ENCODE measurements at regions not wholly inside any gene's neighbourhood (a gene's known extent, or its start where the extent isn't known, plus 50 kb on each side); places are given as distances from the start of the nearest gene placed in this dataset.

GRCh38 chr2:16746833-16747232 is 81.2 kb upstream of the CYRIA start:
- Histone ChIP-seq H3K27me3 (ENCODE audit: insufficient read depth, low read depth, severe bottlenecking) (no peaks in the 10 kb centered on the region), H3K4me3 (ENCODE audit: low read depth, low read length) (no peak overlapping the region), H3K9me3 (ENCODE audit: severe bottlenecking) (no peaks in the 10 kb centered on the region), H3K36me3 (no peaks in the 10 kb centered on the region), H3K27ac (no peak overlapping the region)
- no peak for TF ChIP-seq CTCF (IDR thresholded peaks at IDR 0.05; ENCODE audit: low read depth, low read length)
- DNase-seq: no peak

DNA sequence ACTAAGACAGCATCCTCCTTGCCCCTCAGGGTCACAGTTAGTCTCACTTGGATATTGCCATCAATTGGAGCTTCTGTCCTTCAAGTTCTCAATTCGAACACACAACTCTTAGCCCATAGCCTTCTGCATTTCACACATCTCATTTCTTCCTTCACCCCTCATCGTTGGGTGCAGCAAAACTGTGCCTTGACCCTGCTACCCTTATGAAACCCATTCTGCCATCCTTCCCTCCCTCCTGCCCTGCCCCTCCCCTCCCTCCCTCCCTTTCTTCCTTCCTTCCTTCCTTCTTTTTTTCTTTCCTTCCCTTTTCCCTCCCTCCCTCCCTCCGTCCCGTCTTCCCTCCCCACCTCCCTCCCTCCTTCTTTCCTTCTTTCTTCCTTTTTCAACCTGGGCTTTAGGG is 80.7 kb upstream of the CYRIA start:
- no peak overlapping the region for H3K27ac ChIP-seq
- no peak overlapping the region for H3K4me3 ChIP-seq (ENCODE audit: low read depth, low read length)
- H3K9me3 ChIP-seq (ENCODE audit: severe bottlenecking): no peaks in the 10 kb centered on the region
- H3K36me3 ChIP-seq: no peaks in the 10 kb centered on the region
- TF ChIP-seq CTCF (IDR thresholded peaks at IDR 0.05; ENCODE audit: low read depth, low read length): no peak
- no peaks in the 10 kb centered on the region for H3K27me3 ChIP-seq (ENCODE audit: insufficient read depth, low read depth, severe bottlenecking)
- no peak for DNase-seq

GRCh38 chr2:16745466-16745865 is 79.8 kb upstream of the CYRIA start:
- Histone ChIP-seq H3K36me3 (no peaks in the 10 kb centered on the region), H3K27ac (no peak overlapping the region), H3K27me3 (ENCODE audit: insufficient read depth, low read depth, severe bottlenecking) (no peaks in the 10 kb centered on the region), H3K9me3 (ENCODE audit: severe bottlenecking) (no peaks in the 10 kb centered on the region), H3K4me3 (ENCODE audit: low read depth, low read length) (no peak overlapping the region)
- no peak for DNase-seq
- no peak for TF ChIP-seq CTCF (IDR thresholded peaks at IDR 0.05; ENCODE audit: low read depth, low read length)

DNA sequence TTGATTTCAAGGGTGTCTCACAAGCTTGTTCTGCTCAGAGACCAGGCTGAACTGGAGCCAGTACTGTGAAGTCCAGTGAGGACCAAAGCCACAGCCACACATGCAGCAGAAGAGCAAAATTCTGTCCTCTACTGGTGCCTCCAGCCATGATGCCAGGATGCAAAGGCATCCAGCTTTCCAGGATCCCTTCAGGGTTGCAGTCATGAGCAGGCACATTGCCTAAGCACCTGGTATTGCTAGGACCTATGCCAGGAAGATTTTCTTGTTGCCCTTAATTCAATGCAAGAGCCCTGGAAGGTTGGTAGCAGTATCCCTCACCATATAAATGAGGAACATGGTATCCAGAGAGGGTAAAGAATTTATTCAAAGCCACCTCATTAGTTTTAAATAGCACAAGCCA is 78.9 kb upstream of the CYRIA start:
- DNase-seq: no peak
- no peak overlapping the region for H3K27ac ChIP-seq
- no peaks in the 10 kb centered on the region for H3K9me3 ChIP-seq (ENCODE audit: severe bottlenecking)
- no peak for TF ChIP-seq CTCF (IDR thresholded peaks at IDR 0.05; ENCODE audit: low read depth, low read length)
- no peak overlapping the region for H3K4me3 ChIP-seq (ENCODE audit: low read depth, low read length)
- H3K27me3 ChIP-seq (ENCODE audit: insufficient read depth, low read depth, severe bottlenecking): no peaks in the 10 kb centered on the region
- no peaks in the 10 kb centered on the region for H3K36me3 ChIP-seq

DNA sequence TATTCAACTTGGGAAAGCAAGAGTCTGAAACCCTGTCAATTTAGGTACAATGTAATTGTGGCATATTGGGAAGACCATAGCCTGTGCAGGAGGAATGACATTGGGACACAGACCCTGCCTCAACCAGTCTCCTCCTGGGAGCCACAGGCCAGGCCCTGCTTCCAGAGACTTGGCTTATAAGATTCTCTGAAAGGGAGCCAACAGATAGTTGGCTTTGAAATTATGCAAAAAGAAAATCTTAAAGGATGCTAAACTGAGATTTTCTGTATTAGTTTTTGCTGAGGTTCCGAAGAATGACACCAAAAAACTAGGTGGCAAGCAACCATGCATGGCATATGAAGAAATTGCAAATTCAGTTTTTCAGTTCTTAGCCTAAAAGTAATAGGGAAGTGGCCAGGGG is 76.4 kb upstream of the CYRIA start:
- Histone ChIP-seq H3K4me3 (ENCODE audit: low read depth, low read length) (no peak overlapping the region), H3K9me3 (ENCODE audit: severe bottlenecking) (no peaks in the 10 kb centered on the region), H3K27ac (no peak overlapping the region), H3K27me3 (ENCODE audit: insufficient read depth, low read depth, severe bottlenecking) (no peaks in the 10 kb centered on the region), H3K36me3 (no peaks in the 10 kb centered on the region)
- TF ChIP-seq CTCF (IDR thresholded peaks at IDR 0.05; ENCODE audit: low read depth, low read length): no peak
- DNase-seq: no peak

GRCh38 chr2:16741498-16741897 is 75.9 kb upstream of the CYRIA start:
- no peaks in the 10 kb centered on the region for H3K27me3 ChIP-seq (ENCODE audit: insufficient read depth, low read depth, severe bottlenecking)
- DNase-seq: no peak
- TF ChIP-seq CTCF (IDR thresholded peaks at IDR 0.05; ENCODE audit: low read depth, low read length): no peak
- no peak overlapping the region for H3K27ac ChIP-seq
- H3K4me3 ChIP-seq (ENCODE audit: low read depth, low read length): no peak overlapping the region
- H3K36me3 ChIP-seq: no peaks in the 10 kb centered on the region
- H3K9me3 ChIP-seq (ENCODE audit: severe bottlenecking): no peaks in the 10 kb centered on the region

Measured in WERI-Rb-1 (cell line).